Breast epithelium (tissue), 3 donors: ENCODE measurements at regions not wholly inside any gene's neighbourhood (a gene's known extent, or its start where the extent isn't known, plus 50 kb on each side); places are given as distances from the start of the nearest gene placed in this dataset.

Experiments used
- POLR2A ChIP-seq: fragments of 450-650 bp; IDR thresholded peaks from one replicate; pipeline ENCODE4 v1.6.1; 2016; ENCODE audit warnings: antibody characterized with exemption, mild to moderate bottlenecking, moderate library complexity
- POLR2AphosphoS5 ChIP-seq, 3 donors: sonication (generic); formaldehyde crosslinking; IDR thresholded peaks; one replicate each; pipeline ENCODE4 v1.6.1; 2017; ENCODE audit warnings: antibody characterized with exemption in 3 of 3
- TF ChIP-seq, protein P1 (sequence below), 3 donors: fragments of 450-650 bp; IDR thresholded peaks; one replicate each; pipeline ENCODE4 v1.5.1; 2016 to 2017; ENCODE audit warnings: antibody characterized with exemption in 3 of 3, mild to moderate bottlenecking in 3 of 3, moderate library complexity in 3 of 3

GRCh38 chr21:20570824-20571232 lies 427.4 kb upstream of the NCAM2 start:
- TF ChIP-seq POLR2A = no peak
- TF ChIP-seq POLR2AphosphoS5 (IDR thresholded peaks at IDR 0.05) = no peak
- TF ChIP-seq, protein P1, sequence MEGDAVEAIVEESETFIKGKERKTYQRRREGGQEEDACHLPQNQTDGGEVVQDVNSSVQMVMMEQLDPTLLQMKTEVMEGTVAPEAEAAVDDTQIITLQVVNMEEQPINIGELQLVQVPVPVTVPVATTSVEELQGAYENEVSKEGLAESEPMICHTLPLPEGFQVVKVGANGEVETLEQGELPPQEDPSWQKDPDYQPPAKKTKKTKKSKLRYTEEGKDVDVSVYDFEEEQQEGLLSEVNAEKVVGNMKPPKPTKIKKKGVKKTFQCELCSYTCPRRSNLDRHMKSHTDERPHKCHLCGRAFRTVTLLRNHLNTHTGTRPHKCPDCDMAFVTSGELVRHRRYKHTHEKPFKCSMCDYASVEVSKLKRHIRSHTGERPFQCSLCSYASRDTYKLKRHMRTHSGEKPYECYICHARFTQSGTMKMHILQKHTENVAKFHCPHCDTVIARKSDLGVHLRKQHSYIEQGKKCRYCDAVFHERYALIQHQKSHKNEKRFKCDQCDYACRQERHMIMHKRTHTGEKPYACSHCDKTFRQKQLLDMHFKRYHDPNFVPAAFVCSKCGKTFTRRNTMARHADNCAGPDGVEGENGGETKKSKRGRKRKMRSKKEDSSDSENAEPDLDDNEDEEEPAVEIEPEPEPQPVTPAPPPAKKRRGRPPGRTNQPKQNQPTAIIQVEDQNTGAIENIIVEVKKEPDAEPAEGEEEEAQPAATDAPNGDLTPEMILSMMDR (IDR thresholded peaks at IDR 0.05) = no peak
